NCI-H1930 (cell line): ENCODE measurements at regions not wholly inside any gene's neighbourhood (a gene's known extent, or its start where the extent isn't known, plus 50 kb on each side); places are given as distances from the start of the nearest gene placed in this dataset.
A peak's percentile ranks its signal among the peaks of the same experiment; 100 is the strongest.
"Not testable (repeated sequence)": the region's sequence is repeated elsewhere in the genome, so short reads cannot be mapped to it uniquely, and the experiment has no call there.

Source experiments
- DNase-seq, 2 experiments: peaks; one replicate each; lab custom pipeline; 2025; lab: John Stamatoyannopoulos, UW

GRCh38 chr22:16730894-16731293 lies 94.3 kb downstream of the XKR3 start:
- DNase-seq: not testable (repeated sequence)

GRCh38 chr22:16727491-16727890 lies 97.7 kb downstream of the XKR3 start:
- DNase-seq: not testable (repeated sequence)

DNA sequence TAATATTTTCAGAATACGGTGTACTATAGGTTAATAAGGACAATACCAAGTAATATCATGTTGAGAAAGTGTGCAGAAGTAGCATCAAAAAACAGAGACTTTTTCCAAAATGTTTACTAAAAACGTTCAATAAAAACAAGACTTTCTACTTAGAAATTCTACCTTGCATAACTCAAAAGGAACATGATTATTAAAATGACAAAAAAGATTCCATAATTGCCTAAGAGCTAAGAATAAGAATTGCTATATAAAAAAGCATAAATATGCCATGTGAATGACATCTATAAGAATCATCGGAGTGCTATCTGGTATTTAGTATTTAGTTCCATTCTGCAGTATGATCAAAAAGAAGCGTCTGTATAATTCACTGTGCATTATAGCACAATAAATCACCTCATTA lies 102.0 kb downstream of the XKR3 start:
- DNase-seq: not testable (repeated sequence)

- not testable (repeated sequence) for DNase-seq
Measured at GRCh38 chr22:16722564-16722963, 102.6 kb downstream of the XKR3 start.

DNA sequence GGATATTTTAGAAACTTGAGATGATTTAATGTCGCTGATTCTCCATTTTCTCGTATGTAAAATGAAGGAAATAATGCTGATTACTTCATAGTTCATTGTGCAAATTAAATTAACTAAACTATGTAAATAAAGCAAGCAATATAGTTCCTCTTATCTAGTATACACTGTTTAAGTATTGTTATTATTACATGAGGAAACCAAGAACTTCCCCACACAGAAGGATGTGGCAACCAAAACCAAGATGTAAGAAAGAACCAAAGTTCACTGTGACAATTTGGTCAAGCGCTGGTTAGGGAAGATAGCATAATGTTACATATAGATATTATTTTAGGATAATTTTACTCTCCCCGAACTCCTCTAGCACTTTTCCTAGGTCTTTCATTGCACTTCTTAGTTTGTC lies 103.2 kb downstream of the XKR3 start:
- no peak for DNase-seq

- peak; percentile 1 to 28 for DNase-seq
Measured at GRCh38 chr22:16717699-16718558, 107.3 kb downstream of the XKR3 start.

DNA sequence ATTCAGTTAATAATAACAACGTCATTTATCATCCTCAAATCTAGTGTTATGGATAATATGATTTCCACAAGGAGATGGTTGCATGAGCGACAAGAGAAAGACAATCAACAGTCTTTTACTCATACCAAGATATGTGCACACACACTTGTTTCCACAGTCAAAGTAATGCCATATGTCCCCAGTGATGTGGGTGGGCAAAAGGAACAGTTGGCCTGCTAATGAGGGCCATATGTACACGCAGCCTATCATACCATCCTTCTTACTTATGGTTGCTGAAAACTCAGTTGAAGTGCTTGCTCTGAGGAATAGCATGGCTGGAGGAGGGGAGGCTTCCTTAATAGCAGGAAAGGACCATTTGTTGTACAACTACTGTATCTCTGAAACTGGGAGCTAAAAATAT lies 110.6 kb downstream of the XKR3 start:
- DNase-seq: not testable (repeated sequence)

DNA sequence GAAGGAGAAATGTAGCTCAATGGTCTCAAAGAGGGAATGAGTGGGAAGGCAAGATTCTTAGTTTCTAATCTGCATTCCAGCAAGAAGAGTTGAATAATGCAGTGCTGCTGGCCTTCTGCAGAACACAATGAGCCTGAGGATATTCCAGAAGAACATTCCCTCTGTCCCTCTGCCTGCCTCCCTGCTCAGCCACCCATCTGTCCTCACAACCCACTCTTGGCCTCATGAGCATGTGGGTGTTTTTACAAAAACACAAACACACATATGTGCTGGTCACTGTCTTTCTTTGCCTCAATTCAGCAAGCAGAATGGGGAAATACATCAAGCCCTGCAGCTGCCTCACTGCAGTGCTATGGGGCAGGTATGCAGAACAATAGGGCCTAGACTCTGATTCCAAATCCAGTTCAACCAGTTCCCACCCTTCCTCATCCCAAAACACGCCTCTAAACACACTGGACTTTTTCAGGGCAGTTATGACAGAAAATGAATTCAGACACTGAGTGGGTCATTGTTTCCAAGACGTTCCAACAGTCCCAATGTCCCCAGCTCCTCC lies 109.8 kb upstream of the CCT8L2 start:
- not testable (repeated sequence) for DNase-seq

GRCh38 chr22:16700390-16700789 lies 107.8 kb upstream of the CCT8L2 start:
- not testable (repeated sequence) for DNase-seq

DNA sequence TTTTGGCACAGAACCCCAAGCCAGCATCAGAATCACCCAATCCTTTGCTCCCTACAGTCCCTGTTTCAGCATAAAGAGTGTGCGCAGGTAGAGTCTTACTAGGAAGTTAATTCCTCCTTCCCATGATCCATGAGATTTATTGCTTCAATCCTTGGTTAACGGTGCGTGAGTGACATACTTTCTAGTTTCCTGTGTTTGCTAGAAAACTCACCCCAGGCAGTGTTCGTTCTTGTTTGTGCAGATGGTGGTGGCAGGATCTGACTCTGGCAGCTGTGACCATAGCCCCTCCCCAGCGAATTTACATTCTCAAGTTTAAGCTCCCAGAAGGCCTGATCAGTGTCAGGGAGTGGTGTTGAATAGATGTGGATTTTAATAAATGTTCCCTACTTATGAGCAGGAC lies 106.7 kb upstream of the CCT8L2 start:
- no peak for DNase-seq

DNA sequence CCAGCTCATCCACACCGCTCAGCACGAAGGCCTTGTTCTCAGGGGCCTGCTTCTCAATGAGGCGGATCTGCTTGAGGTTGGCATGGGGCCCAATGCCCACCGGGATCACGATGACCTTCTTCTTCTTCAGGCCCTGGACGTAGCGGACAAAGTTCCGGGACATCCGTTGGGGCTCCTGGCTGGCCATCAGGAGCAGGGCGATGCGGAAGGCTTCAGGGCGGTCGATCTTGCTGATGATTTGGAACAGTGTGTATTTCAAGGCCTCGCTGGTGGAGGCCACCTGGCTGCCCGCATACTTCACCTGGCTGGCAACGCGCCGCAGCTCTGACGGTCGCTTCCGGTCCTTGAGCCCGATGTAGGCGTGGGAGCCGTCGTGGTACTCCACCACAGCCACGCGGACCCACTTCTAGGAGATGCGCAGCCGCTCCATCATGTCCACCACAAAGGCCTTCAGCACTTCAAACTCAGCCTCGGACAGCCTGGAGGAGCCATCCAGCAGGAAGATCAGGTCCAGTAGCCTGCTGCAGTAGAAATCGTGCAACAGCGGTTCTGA lies 105.0 kb upstream of the CCT8L2 start:
- not testable (repeated sequence) for DNase-seq

DNA sequence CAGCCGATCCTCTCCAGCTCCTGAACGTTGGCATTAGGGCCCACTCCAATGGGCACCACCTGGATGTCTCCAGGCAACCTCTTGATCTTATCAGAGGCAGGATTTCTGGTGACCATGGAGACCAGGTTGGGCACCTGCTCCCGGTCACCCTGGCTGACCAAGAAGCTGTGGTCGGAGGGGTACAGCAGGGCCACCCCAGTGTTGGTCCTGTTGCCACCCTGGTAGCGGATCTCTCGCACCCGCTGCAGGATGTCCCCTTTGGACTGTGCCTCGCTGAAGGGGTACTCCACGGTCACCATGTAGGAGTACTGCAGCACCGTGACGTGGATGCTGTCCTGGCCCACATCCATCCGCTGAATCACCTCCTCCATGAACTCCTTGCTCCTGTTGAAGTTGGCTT lies 104.3 kb upstream of the CCT8L2 start:
- not testable (repeated sequence) for DNase-seq

DNA sequence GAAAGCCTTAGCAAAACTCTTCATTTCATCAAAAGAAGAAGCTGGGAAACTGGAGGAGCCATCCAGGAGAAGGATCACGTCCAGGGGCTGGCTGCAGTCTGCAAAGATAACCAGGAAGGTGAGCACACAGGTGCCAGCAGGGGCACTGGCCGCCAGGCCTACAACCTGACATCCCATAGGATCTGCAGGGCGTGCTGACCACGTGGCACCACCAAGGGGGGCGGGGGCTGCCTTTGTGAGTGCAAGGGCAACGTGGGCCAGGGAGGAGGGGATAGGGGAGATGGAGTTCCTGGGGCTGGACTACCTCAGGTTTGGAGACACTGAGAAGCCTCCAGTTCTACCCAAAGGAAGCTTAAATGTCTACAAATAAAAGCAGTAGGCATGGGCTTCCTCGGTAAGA lies 102.7 kb upstream of the CCT8L2 start:
- DNase-seq: no peak

DNA sequence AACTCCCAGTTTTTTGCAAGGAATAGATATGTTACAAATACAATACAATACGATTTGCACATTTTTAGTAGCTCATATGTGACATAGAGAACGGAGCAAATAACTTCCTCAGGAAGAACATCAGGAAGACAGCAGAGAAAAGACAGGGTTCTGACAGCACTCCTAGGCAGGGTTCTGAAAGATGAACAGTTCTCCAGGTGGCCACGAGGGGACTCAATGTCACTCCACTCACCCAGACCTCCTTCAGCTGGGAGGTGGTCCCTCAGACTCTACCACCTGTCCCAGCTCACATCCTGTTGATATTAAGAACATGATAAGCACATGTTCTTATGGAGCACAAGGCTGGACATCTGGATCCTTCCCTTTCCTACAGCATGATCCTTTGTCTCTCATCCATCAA lies 101.1 kb upstream of the CCT8L2 start:
- DNase-seq: not testable (repeated sequence)

GRCh38 chr22:16689358-16689757 lies 96.7 kb upstream of the CCT8L2 start:
- not testable (repeated sequence) for DNase-seq

GRCh38 chr22:16681290-16681689 lies 88.7 kb upstream of the CCT8L2 start:
- not testable (repeated sequence) for DNase-seq

- DNase-seq: not testable (repeated sequence)
Measured at GRCh38 chr22:16680209-16680899, 87.7 kb upstream of the CCT8L2 start.

DNA sequence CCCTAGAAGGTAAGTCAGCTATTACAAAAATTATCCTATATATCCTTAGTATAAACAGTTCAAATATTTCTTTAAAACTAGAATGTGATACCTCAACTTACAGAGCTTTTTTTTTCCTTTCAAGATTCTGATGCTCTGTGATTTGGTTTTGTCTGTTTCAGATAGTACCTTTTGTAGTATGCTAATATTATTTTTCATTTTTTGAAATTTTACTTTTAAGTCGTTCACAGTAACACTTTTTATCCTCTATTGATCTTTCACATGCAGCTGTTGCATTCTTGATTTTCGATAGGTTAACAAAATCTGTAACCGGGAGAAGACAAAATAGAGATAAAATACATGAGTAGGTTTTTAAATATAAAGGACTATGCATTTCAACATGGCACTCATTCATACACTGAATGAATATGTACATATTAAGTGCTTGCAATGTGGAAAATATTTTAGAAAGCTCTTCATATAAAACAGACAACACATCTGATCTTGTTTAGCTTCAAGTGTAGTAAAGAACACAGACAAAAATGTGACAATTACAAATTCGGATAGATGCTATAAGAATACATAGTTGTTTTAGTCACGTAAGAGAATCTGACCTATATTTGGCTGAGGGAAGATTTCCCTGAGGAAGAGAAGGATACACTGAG lies 86.7 kb upstream of the CCT8L2 start:
- not testable (repeated sequence) for DNase-seq

DNA sequence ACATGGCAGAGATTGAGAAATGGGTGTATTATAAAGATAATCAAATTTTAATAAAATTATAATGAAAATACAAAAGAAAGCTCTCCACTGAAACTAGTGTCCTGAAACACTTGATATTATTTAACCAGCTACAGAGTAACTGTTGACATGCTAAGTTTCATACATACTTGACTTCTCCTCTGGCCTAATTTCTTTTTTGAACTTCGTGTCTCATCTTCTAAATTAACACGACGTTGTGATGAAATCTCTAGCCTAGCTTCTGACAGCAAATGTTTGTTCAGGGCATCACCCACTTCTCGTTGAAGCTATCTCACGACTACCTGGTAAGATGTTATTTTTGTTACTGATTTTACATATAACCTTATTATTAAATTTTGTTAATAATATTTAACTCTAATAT lies 80.8 kb upstream of the CCT8L2 start:
- DNase-seq: not testable (repeated sequence)

GRCh38 chr22:16665610-16666009 lies 73.0 kb upstream of the CCT8L2 start:
- DNase-seq: not testable (repeated sequence)

DNA sequence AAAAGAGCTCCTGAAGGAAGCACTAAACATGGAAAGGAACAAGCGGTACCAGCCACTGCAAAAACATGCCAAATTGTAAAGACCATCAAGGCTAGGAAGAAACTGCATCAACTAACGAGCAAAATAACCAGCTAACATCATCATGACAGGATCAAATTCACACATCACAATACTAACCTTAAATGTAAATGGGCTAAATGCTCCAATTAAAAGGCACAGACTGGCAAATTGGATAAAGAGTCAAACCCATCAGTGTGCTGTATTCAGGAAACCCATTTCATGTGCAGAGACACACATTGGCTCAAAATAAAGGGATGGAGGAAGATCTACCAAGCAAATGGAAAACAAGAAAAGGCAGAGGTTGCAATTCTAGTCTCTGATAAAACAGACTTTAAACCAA lies 69.7 kb upstream of the CCT8L2 start:
- DNase-seq: not testable (repeated sequence)

- not testable (repeated sequence) for DNase-seq
Measured at GRCh38 chr22:16660989-16661388, 68.4 kb upstream of the CCT8L2 start.
